HepG2 (cell line): ENCODE measurements at regions not wholly inside any gene's neighbourhood (a gene's known extent, or its start where the extent isn't known, plus 50 kb on each side); places are given as distances from the start of the nearest gene placed in this dataset.

Experiments used
- ATAC-seq: fragments of 200-7000 bp; cut with Tn5 transposase; 3 replicates; pipeline ENCODE4 v1.9.1; 2020; ENCODE audit warnings: mild to moderate bottlenecking, moderate library complexity
- BruUV-seq: library from RNA; stranded (reverse); fragments of 400-500 nt; replicated peaks from 2 replicates; lab custom pipeline; 2021; lab: Mats Ljungman, UMichigan
- CTCF ChIA-PET: fragments of 300-600 bp; formaldehyde crosslinking; extraction: SDS; loops from one replicate; lab custom pipeline; 2021; ENCODE audit warnings: low total read pairs, inconsistent platforms, low intra/inter-chr PET ratio; lab: Yijun Ruan, JAX
- POLR2A ChIA-PET: fragments of 350-600 bp; sonication (Branson Sonifier 250); formaldehyde crosslinking; loops from one replicate; lab custom pipeline; 2020; ENCODE audit warnings: antibody characterized with exemption, inconsistent platforms; lab: Yijun Ruan, JAX
- DNase-seq: peaks from one replicate; pipeline ENCODE4 v3.0.0-alpha.2; 2015; ENCODE audit warnings: low spot score
- FAIRE-seq: peaks from 3 replicates; lab custom pipeline; 2011; peaks lifted over from hg19 to GRCh38; lab: Jason Lieb, UNC
- H2AFZ ChIP-seq: one replicate; pipeline ENCODE4 v1.6.1; 2011; ENCODE audit warnings: low read length, inconsistent platforms
- H3K27ac ChIP-seq: fragments of 300-600 bp; 3 replicates; pipeline ENCODE4 v1.8.0; 2011; ENCODE audit warnings: mixed run types, mild to moderate bottlenecking, mixed read lengths, low read length, inconsistent platforms; ENCODE audit not compliant: insufficient read depth; ENCODE audit errors: extremely low read length
- H3K27me3 ChIP-seq, 2 experiments: fragments of 200-600 bp in 1 of 2; 2 replicates in 1 of 2; 3 replicates in 1 of 2; pipeline versions ENCODE4 v1.6.0 to v1.8.0; 2011; ENCODE audit warnings: low read length in 2 of 2, mild to moderate bottlenecking in 2 of 2, moderate library complexity in 2 of 2, inconsistent platforms in 1 of 2; ENCODE audit not compliant: insufficient read depth in 2 of 2, control insufficient read depth in 1 of 2
- H3K36me3 ChIP-seq, 2 experiments: fragments of 200-600 bp in 1 of 2; replicated peaks in 1 of 2; 2 replicates in 1 of 2; 3 replicates in 1 of 2; pipeline versions ENCODE4 v1.5.1 to v1.8.0; 2011; ENCODE audit warnings: low read length in 2 of 2, inconsistent platforms in 1 of 2; ENCODE audit not compliant: insufficient read depth in 2 of 2, control insufficient read depth in 1 of 2
- H3K4me1 ChIP-seq: 2 replicates; pipeline ENCODE4 v1.5.1; 2012; ENCODE audit warnings: low read length, inconsistent platforms; ENCODE audit not compliant: insufficient read depth
- H3K4me2 ChIP-seq: 2 replicates; pipeline ENCODE4 v1.6.0; 2011; ENCODE audit warnings: low read depth, low read length, inconsistent platforms
- H3K4me3 ChIP-seq, 3 experiments: fragments of 200-600 bp in 1 of 3; sonication (generic), shearing (Covaris generic) in 1 of 3; replicated peaks in 1 of 3; 2 replicates each; pipeline ENCODE4 v1.5.1; 2011 to 2016; ENCODE audit warnings: low read length in 3 of 3, inconsistent platforms in 2 of 3, low read depth in 2 of 3, mild to moderate bottlenecking in 2 of 3, control low read depth in 1 of 3, mixed read lengths in 1 of 3; ENCODE audit not compliant: insufficient read depth in 1 of 3
- H3K79me2 ChIP-seq: one replicate; pipeline ENCODE4 v1.6.1; 2011; ENCODE audit warnings: low read length, inconsistent platforms; ENCODE audit not compliant: insufficient read depth
- H3K9ac ChIP-seq: 2 replicates; pipeline ENCODE4 v1.6.0; 2011; ENCODE audit warnings: mild to moderate bottlenecking, low read depth, low read length, inconsistent platforms; ENCODE audit not compliant: insufficient read depth
- H3K9me3 ChIP-seq: 2 replicates; pipeline ENCODE4 v1.5.1; 2012; ENCODE audit warnings: mild to moderate bottlenecking, low read length
- H4K20me1 ChIP-seq: 2 replicates; pipeline ENCODE4 v1.6.0; 2011; ENCODE audit warnings: inconsistent platforms, mild to moderate bottlenecking, low read length, moderate library complexity; ENCODE audit not compliant: insufficient read depth
- GABPA ChIP-seq, 2 experiments: IDR thresholded peaks; 2 replicates each; pipeline ENCODE4 v1.6.1; 2011 to 2016; ENCODE audit warnings: low read depth in 2 of 2, low read length in 1 of 2, missing biosample characterization in 1 of 2, missing genetic modification characterization in 1 of 2
- IKZF1 ChIP-seq: fragments of 450-650 bp; IDR thresholded peaks from 2 replicates; pipeline ENCODE4 v1.7.1; 2016
- MBD4 ChIP-seq: IDR thresholded peaks from 2 replicates; pipeline ENCODE4 v1.6.1; 2012; ENCODE audit warnings: low read length, inconsistent platforms, borderline replicate concordance
- MED13 ChIP-seq: sonication (generic); formaldehyde crosslinking; IDR thresholded peaks from 2 replicates; pipeline ENCODE4 v1.5.0; 2020; ENCODE audit warnings: missing genetic modification reagents
- POLR2AphosphoS5 ChIP-seq: IDR thresholded peaks from 2 replicates; pipeline ENCODE4 v1.6.1; 2012; ENCODE audit warnings: low read depth, low read length
- RARG ChIP-seq: sonication (generic); formaldehyde crosslinking; IDR thresholded peaks from 2 replicates; pipeline ENCODE4 v1.4.0; 2020; ENCODE audit warnings: low read depth, mild to moderate bottlenecking, missing genetic modification reagents
- STAT5B ChIP-seq: sonication (generic); formaldehyde crosslinking; IDR thresholded peaks from 2 replicates; pipeline ENCODE4 v1.4.0; 2020; ENCODE audit warnings: missing genetic modification reagents
- ZFP36L1 ChIP-seq: sonication (generic); formaldehyde crosslinking; IDR thresholded peaks from 2 replicates; pipeline ENCODE4 v1.8.0; 2022; ENCODE audit warnings: mild to moderate bottlenecking, missing genetic modification reagents, moderate library complexity
- ZMYM2 ChIP-seq: sonication (generic); formaldehyde crosslinking; IDR thresholded peaks from 2 replicates; pipeline ENCODE4 v1.8.0; 2022; ENCODE audit warnings: mild to moderate bottlenecking, missing genetic modification reagents
- ZNF589 ChIP-seq: sonication (generic); formaldehyde crosslinking; conservative IDR thresholded peaks from 2 replicates; pipeline ENCODE4 v1.8.0; 2022; ENCODE audit warnings: mild to moderate bottlenecking, moderate library complexity, missing genetic modification reagents
- WGBS: methylation state at CpG from one replicate; pipeline ENCODE4 v1.1.6; 2017; ENCODE audit warnings: low lambda C conversion rate; 5-methylcytosine and 5-hydroxymethylcytosine counted together
- in situ Hi-C: cut with HindIII; loops from 2 replicates; pipeline ENCODE4 v1.10.0; 2017; ENCODE audit warnings: low pct_unique_long_range_greater_than_20kb; ENCODE audit not compliant: extremely low pct_ligation_motif_present
- intact Hi-C: fragments of 100-400 bp; cut with micrococcal nuclease; formaldehyde crosslinking; loops from one replicate; pipeline ENCODE4 v1.10.0; 2022; ENCODE audit not compliant: unreplicated experiment
- TF ChIP-seq, protein P1 (sequence below): sonication (generic); formaldehyde crosslinking; IDR thresholded peaks from 2 replicates; pipeline ENCODE4 v1.4.0; 2020; ENCODE audit warnings: missing genetic modification reagents, borderline replicate concordance
- TF ChIP-seq, protein P2 (sequence below): IDR thresholded peaks from 2 replicates; pipeline ENCODE4 v1.6.1; 2018; ENCODE audit warnings: missing genetic modification reagents

DNA sequence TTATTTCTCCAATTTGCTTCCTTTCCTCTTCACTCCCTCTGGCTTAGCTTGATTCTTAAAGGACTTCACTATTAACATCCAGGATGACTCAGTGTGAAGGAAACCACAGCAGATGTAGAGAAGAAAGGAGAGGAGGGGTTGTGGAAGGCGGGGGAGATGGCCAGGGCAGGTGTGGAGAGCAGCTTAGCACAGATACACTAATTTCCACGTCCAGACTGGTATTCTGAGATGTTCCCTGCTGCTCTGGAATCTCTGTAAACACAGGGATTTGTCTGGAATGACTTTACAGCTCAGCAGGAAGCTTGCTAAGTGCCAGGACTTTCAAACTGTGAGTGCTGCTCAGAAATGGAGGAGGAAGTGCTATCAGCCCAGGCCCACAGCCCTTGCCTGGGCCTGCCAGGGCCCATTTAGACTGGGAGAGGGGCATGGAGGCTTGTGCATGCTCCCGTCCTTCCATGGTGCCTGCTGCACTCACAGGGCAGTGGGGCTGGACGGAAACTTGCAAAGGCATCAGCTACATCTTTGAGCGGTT lies 202.5 kb upstream of the DDHD1 start:
- TF ChIP-seq RARG (CRISPR knock-in tag) (no peak), MED13 (CRISPR knock-in tag) (no peak), GABPA (IDR thresholded peaks at IDR 0.05; ENCODE audit: low read depth, low read length) (no peak), GABPA (CRISPR knock-in tag; IDR thresholded peaks at IDR 0.05; ENCODE audit: low read depth) (no peak), POLR2AphosphoS5 (no peak), ZFP36L1 (CRISPR knock-in tag) (no peak), IKZF1 (no peak)
- TF ChIP-seq, all 625 proteins: peak for 0
- in situ Hi-C loops = no loop called here
- CTCF ChIA-PET = no interaction called here
- H3K36me3 ChIP-seq = no peaks in the 10 kb centered on the region
- H3K27ac ChIP-seq = no peak overlapping the region
- H2AFZ ChIP-seq = no peak overlapping the region
- H3K4me3 ChIP-seq = no peak overlapping the region
- POLR2A ChIA-PET = no interaction called here
- DNase-seq = no peak
- intact Hi-C loops = no loop called here
- BruUV-seq = no TSS peak
- peaks cover 0 to 2% of the 10 kb centered on the region in 2 experiments; a peak in 2 of 5 replicates for H3K27me3 ChIP-seq
- 29% methylated on average over 5 of the region's 5 CpGs for WGBS
- H4K20me1 ChIP-seq = no peaks in the 10 kb centered on the region
- no peaks in the 10 kb centered on the region for H3K79me2 ChIP-seq
- H3K4me1 ChIP-seq = no peaks in the 10 kb centered on the region
- H3K9ac ChIP-seq = no peak overlapping the region
- no peak overlapping the region for H3K4me2 ChIP-seq
- ATAC-seq = no peak
- no peak for FAIRE-seq
- H3K9me3 ChIP-seq = no peaks in the 10 kb centered on the region

DNA sequence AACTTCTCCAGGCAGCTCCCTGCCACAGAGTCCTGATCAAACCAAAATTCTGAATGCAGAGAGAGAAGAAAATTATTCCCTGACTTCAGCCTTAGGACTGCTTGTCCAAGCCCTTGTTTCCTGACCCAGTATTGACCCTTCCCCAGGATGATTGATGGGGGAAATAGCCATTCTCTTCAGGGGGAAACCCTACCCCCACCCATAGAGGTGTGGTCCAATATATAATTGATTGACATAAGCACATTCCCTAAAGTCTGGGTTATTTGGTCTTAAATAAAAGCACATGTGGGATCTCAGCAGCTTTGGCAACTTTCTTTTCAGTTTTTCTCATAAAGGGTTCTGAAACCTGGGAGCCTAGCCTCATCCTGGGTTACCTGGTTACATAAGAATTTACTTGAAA lies 201.2 kb upstream of the DDHD1 start:
- DNase-seq = no peak
- TF ChIP-seq ZMYM2 (CRISPR knock-in tag) = no peak
- TF ChIP-seq, protein P1, sequence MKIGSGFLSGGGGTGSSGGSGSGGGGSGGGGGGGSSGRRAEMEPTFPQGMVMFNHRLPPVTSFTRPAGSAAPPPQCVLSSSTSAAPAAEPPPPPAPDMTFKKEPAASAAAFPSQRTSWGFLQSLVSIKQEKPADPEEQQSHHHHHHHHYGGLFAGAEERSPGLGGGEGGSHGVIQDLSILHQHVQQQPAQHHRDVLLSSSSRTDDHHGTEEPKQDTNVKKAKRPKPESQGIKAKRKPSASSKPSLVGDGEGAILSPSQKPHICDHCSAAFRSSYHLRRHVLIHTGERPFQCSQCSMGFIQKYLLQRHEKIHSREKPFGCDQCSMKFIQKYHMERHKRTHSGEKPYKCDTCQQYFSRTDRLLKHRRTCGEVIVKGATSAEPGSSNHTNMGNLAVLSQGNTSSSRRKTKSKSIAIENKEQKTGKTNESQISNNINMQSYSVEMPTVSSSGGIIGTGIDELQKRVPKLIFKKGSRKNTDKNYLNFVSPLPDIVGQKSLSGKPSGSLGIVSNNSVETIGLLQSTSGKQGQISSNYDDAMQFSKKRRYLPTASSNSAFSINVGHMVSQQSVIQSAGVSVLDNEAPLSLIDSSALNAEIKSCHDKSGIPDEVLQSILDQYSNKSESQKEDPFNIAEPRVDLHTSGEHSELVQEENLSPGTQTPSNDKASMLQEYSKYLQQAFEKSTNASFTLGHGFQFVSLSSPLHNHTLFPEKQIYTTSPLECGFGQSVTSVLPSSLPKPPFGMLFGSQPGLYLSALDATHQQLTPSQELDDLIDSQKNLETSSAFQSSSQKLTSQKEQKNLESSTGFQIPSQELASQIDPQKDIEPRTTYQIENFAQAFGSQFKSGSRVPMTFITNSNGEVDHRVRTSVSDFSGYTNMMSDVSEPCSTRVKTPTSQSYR (CRISPR knock-in tag) = no peak
- no peak for TF ChIP-seq ZNF589 (CRISPR knock-in tag)
- TF ChIP-seq, protein P2, sequence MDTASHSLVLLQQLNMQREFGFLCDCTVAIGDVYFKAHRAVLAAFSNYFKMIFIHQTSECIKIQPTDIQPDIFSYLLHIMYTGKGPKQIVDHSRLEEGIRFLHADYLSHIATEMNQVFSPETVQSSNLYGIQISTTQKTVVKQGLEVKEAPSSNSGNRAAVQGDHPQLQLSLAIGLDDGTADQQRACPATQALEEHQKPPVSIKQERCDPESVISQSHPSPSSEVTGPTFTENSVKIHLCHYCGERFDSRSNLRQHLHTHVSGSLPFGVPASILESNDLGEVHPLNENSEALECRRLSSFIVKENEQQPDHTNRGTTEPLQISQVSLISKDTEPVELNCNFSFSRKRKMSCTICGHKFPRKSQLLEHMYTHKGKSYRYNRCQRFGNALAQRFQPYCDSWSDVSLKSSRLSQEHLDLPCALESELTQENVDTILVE (CRISPR knock-in tag) = no peak
- no peak for TF ChIP-seq STAT5B (CRISPR knock-in tag)
- no peak for TF ChIP-seq MBD4

More for the DNA sequence above, 201.2 kb upstream of the DDHD1 start:
- FAIRE-seq = no peak
- Histone ChIP-seq H3K36me3 (no peaks in the 10 kb centered on the region), H3K4me2 (no peak overlapping the region), H3K27me3 (peaks cover 0 to 2% of the 10 kb centered on the region in 2 experiments; a peak in 2 of 5 replicates), H3K4me1 (no peaks in the 10 kb centered on the region), H3K79me2 (no peaks in the 10 kb centered on the region), H2AFZ (no peak overlapping the region), H3K9ac (no peak overlapping the region), H3K9me3 (no peaks in the 10 kb centered on the region), H4K20me1 (no peaks in the 10 kb centered on the region), H3K27ac (no peak overlapping the region), H3K4me3 (no peak overlapping the region)
- intact Hi-C loops (no loop called here), in situ Hi-C loops (no loop called here)
- ChIA-PET CTCF (no interaction called here), POLR2A (no interaction called here)
- no TSS peak for BruUV-seq
- no peak for ATAC-seq
